ENCODE measurements at regions not wholly inside any gene's neighbourhood (a gene's known extent, or its start where the extent isn't known, plus 50 kb on each side); places are given as distances from the start of the nearest gene placed in this dataset.

- no peak for TF ChIP-seq CTCF (IDR thresholded peaks at IDR 0.05; ENCODE audit: low read depth, low read length, missing control alignments)
- DNase-seq (ENCODE audit: extremely low read depth, low read depth) = no peak
- no peak overlapping the region for H3K4me3 ChIP-seq (replicated peaks; ENCODE audit: low read depth, low read length)
Observed at GRCh38 chr1:228830185-228830953, 95.1 kb downstream of the RHOU start.

GRCh38 chr1:228830954-228831481 lies 95.7 kb downstream of the RHOU start:
- no peak for TF ChIP-seq CTCF (IDR thresholded peaks at IDR 0.05; ENCODE audit: low read depth, low read length, missing control alignments)
- no peak overlapping the region for H3K4me3 ChIP-seq (replicated peaks; ENCODE audit: low read depth, low read length)
- peak; percentile 39 for DNase-seq (ENCODE audit: extremely low read depth, low read depth)

GRCh38 chr1:228833911-228834688 lies 98.8 kb downstream of the RHOU start:
- no peak for TF ChIP-seq CTCF (IDR thresholded peaks at IDR 0.05; ENCODE audit: low read depth, low read length, missing control alignments)
- H3K4me3 ChIP-seq (replicated peaks; ENCODE audit: low read depth, low read length) = no peak overlapping the region
- no peak for DNase-seq (ENCODE audit: extremely low read depth, low read depth)

- TF ChIP-seq CTCF (IDR thresholded peaks at IDR 0.05; ENCODE audit: low read depth, low read length, missing control alignments) = no peak
- no peak for DNase-seq (ENCODE audit: extremely low read depth, low read depth)
- H3K4me3 ChIP-seq (replicated peaks; ENCODE audit: low read depth, low read length) = no peak overlapping the region
Observed at GRCh38 chr1:228835456-228835855, 100.2 kb downstream of the RHOU start.

GRCh38 chr1:228835911-228836310 lies 100.6 kb downstream of the RHOU start:
- no peak for TF ChIP-seq CTCF (IDR thresholded peaks at IDR 0.05; ENCODE audit: low read depth, low read length, missing control alignments)
- no peak overlapping the region for H3K4me3 ChIP-seq (replicated peaks; ENCODE audit: low read depth, low read length)
- no peak for DNase-seq (ENCODE audit: extremely low read depth, low read depth)

- no peak for TF ChIP-seq CTCF (IDR thresholded peaks at IDR 0.05; ENCODE audit: low read depth, low read length, missing control alignments)
- DNase-seq (ENCODE audit: extremely low read depth, low read depth) = no peak
Observed at GRCh38 chr1:228836427-228836826, 101.1 kb downstream of the RHOU start.

More at GRCh38 chr1:228836427-228836826, 101.1 kb downstream of the RHOU start:
- H3K4me3 ChIP-seq (replicated peaks; ENCODE audit: low read depth, low read length) = no peak overlapping the region

All from HFF-Myc (cell line).